Activated CD8-positive, alpha-beta T cell treated with anti-CD3 and anti-CD28 coated beads for 36 hours (primary cell): ENCODE measurements at regions not wholly inside any gene's neighbourhood (a gene's known extent, or its start where the extent isn't known, plus 50 kb on each side); places are given as distances from the start of the nearest gene placed in this dataset.

Experiments
- ATAC-seq: fragments of 200-7000 bp; cut with Tn5 transposase; one replicate; pipeline ENCODE4 v1.10.0; 2021; ENCODE audit warnings: mild to moderate bottlenecking, moderate library complexity
- CTCF ChIA-PET: fragments of 350-600 bp; sonication (Branson Sonifier 250); formaldehyde crosslinking; loops from one replicate; lab custom pipeline; 2021; ENCODE audit warnings: antibody characterized with exemption; lab: Charles Lee
- POLR2A ChIA-PET: fragments of 350-600 bp; sonication (Branson Sonifier 250); formaldehyde crosslinking; loops from one replicate; lab custom pipeline; 2021; ENCODE audit warnings: antibody characterized with exemption; lab: Charles Lee
- DNase-seq: peaks from one replicate; pipeline ENCODE4 v3.0.0-alpha.2; 2020
- H3K27ac Mint-ChIP-seq: one replicate; pipeline ENCODE4 v1.8.0; 2021; ENCODE audit warnings: mild to moderate bottlenecking, mixed read lengths
- H3K27me3 Mint-ChIP-seq: one replicate; pipeline ENCODE4 v1.8.0; 2021; ENCODE audit warnings: mixed read lengths
- H3K36me3 Mint-ChIP-seq: one replicate; pipeline ENCODE4 v1.8.0; 2021; ENCODE audit warnings: low read depth, mixed read lengths
- H3K4me1 Mint-ChIP-seq: one replicate; pipeline ENCODE4 v1.8.0; 2021; ENCODE audit warnings: low read depth, mixed read lengths
- H3K4me3 Mint-ChIP-seq: one replicate; pipeline ENCODE4 v1.8.0; 2021; ENCODE audit warnings: mild to moderate bottlenecking, moderate library complexity, mixed read lengths
- H3K9me3 Mint-ChIP-seq: one replicate; pipeline ENCODE4 v1.8.0; 2021; ENCODE audit warnings: mixed read lengths
- CTCF ChIP-seq: fragments of 200-600 bp; IDR thresholded peaks from one replicate; pipeline ENCODE4 v1.8.0; 2022; ENCODE audit warnings: antibody characterized with exemption, mild to moderate bottlenecking
- intact Hi-C: fragments of 100-400 bp; cut with micrococcal nuclease; formaldehyde crosslinking; loops from one replicate; pipeline ENCODE4 v1.10.0; 2022

GRCh38 chr6:40788661-40789655, 201.8 kb upstream of the LRFN2 start:
- H3K4me1 Mint-ChIP-seq, result peaks cover 19% of the 10 kb centered on the region
- ChIA-PET CTCF (no interaction called here), POLR2A (no interaction called here)
- peaks cover 3% of the 10 kb centered on the region for H3K27me3 Mint-ChIP-seq
- H3K36me3 Mint-ChIP-seq, result no peaks in the 10 kb centered on the region
- peaks cover 2% of the 10 kb centered on the region for H3K9me3 Mint-ChIP-seq
- no peak for TF ChIP-seq CTCF
- H3K27ac Mint-ChIP-seq, result peak overlapping the region; percentile 96
- H3K4me3 Mint-ChIP-seq, result peak overlapping the region; percentile 31
- peak; percentile 94 for ATAC-seq
- DNase-seq, result peak; percentile 70
- intact Hi-C loops, result no loop called here

GRCh38 chr6:40782355-40782754, 195.2 kb upstream of the LRFN2 start:
- DNase-seq (no peak), ATAC-seq (no peak)
- Mint-ChIP-seq H3K9me3 (no peaks in the 10 kb centered on the region), H3K4me3 (no peak overlapping the region), H3K27ac (no peak overlapping the region), H3K36me3 (no peaks in the 10 kb centered on the region), H3K27me3 (peaks cover 16% of the 10 kb centered on the region), H3K4me1 (no peaks in the 10 kb centered on the region)
- intact Hi-C loops, result no loop called here
- POLR2A ChIA-PET, result no interaction called here
- CTCF ChIA-PET, result no interaction called here
- no peak for TF ChIP-seq CTCF

GRCh38 chr6:40780637-40781036, 193.5 kb upstream of the LRFN2 start:
- TF ChIP-seq CTCF, result no peak
- POLR2A ChIA-PET, result no interaction called here
- Mint-ChIP-seq H3K4me3 (no peak overlapping the region), H3K9me3 (no peaks in the 10 kb centered on the region), H3K36me3 (no peaks in the 10 kb centered on the region), H3K27me3 (peaks cover 16% of the 10 kb centered on the region), H3K4me1 (no peaks in the 10 kb centered on the region), H3K27ac (no peak overlapping the region)
- CTCF ChIA-PET, result no interaction called here
- intact Hi-C loops, result no loop called here
- no peak for DNase-seq
- no peak for ATAC-seq

GRCh38 chr6:40779409-40779808, 192.2 kb upstream of the LRFN2 start:
- CTCF ChIA-PET, result no interaction called here
- peaks cover 19% of the 10 kb centered on the region for H3K27me3 Mint-ChIP-seq
- TF ChIP-seq CTCF, result no peak
- no peaks in the 10 kb centered on the region for H3K9me3 Mint-ChIP-seq
- no peaks in the 10 kb centered on the region for H3K36me3 Mint-ChIP-seq
- H3K4me1 Mint-ChIP-seq, result no peaks in the 10 kb centered on the region
- intact Hi-C loops, result no loop called here
- no peak overlapping the region for H3K27ac Mint-ChIP-seq
- no peak for ATAC-seq
- POLR2A ChIA-PET, result no interaction called here
- DNase-seq, result no peak
- no peak overlapping the region for H3K4me3 Mint-ChIP-seq

- intact Hi-C loops, result no loop called here
- ATAC-seq (no peak), DNase-seq (no peak)
- H3K27ac Mint-ChIP-seq, result no peak overlapping the region
- TF ChIP-seq CTCF, result no peak
- no peak overlapping the region for H3K4me3 Mint-ChIP-seq
- no peaks in the 10 kb centered on the region for H3K4me1 Mint-ChIP-seq
- POLR2A ChIA-PET, result no interaction called here
- CTCF ChIA-PET, result no interaction called here
- H3K36me3 Mint-ChIP-seq, result no peaks in the 10 kb centered on the region
- H3K9me3 Mint-ChIP-seq, result no peaks in the 10 kb centered on the region
- peaks cover 19% of the 10 kb centered on the region for H3K27me3 Mint-ChIP-seq
These were observed 191.8 kb upstream of the LRFN2 start for GRCh38 chr6:40778918-40779317.
